ENCODE measurements at regions not wholly inside any gene's neighbourhood (a gene's known extent, or its start where the extent isn't known, plus 50 kb on each side); places are given as distances from the start of the nearest gene placed in this dataset.

GRCh38 chr1:226489718-226490425 lies 58.7 kb upstream of the STUM start:
- TF ChIP-seq CTCF (IDR thresholded peaks at IDR 0.05) (no peak), SIN3A (IDR thresholded peaks at IDR 0.05; ENCODE audit: borderline replicate concordance, low read depth, low read length) (no peak), PBX3 (IDR thresholded peaks at IDR 0.05) (no peak), MXI1 (IDR thresholded peaks at IDR 0.05; ENCODE audit: low read depth, low read length) (no peak), RFX5 (IDR thresholded peaks at IDR 0.05; ENCODE audit: low read length) (no peak), REST (IDR thresholded peaks at IDR 0.05; ENCODE audit: low read depth, low read length) (no peak)
- Histone ChIP-seq H3K79me2 (ENCODE audit: insufficient read depth) (no peaks in the 10 kb centered on the region), H3K9me2 (no peaks in the 10 kb centered on the region), H3K4me1 (ENCODE audit: control insufficient read depth in 1 of 2, insufficient read depth in 2 of 2, low read depth in 1 of 2, low read length in 1 of 2) (no peaks in the 10 kb centered on the region; a peak in 1 of 4 replicates), H3K4me3 (ENCODE audit: low read depth in 2 of 2, low read length in 1 of 2) (no peak overlapping the region), H3K36me3 (replicated peaks in 1 of 2; ENCODE audit: control insufficient read depth in 1 of 2, insufficient read depth in 2 of 2, low read length in 1 of 2) (no peaks in the 10 kb centered on the region), H3K27ac (ENCODE audit: low read depth in 2 of 2, low read length in 1 of 2) (no peak overlapping the region), H3K9me3 (no peaks in the 10 kb centered on the region), H3K27me3 (ENCODE audit: insufficient read depth) (peaks cover 8% of the 10 kb centered on the region; the same call in 1 of the 2 replicates), H4K20me1 (ENCODE audit: insufficient read depth) (no peaks in the 10 kb centered on the region), H3F3A (replicated peaks; ENCODE audit: insufficient read depth) (no peaks in the 10 kb centered on the region), H3K9ac (no peak overlapping the region), H2AFZ (ENCODE audit: low read depth) (no peak overlapping the region), H3K4me2 (no peak overlapping the region)
- ChIA-PET POLR2A (no interaction called here), CTCF (interaction anchor here (1.5 kb wide), 1 partner anchor 58 kb away, joined by 8 read pairs; the partner anchor contains the start of gene STUM)
- WGBS (ENCODE audit: low lambda C conversion rate) = 51% methylated on average over 9 of the region's 9 CpGs
- no peak for DNase-seq

GRCh38 chr1:226490426-226490809 lies 58.1 kb upstream of the STUM start:
- ChIA-PET CTCF (interaction anchor here (1.5 kb wide), 1 partner anchor 57 kb away, joined by 8 read pairs; the partner anchor contains the start of gene STUM), POLR2A (no interaction called here)
- WGBS (ENCODE audit: low lambda C conversion rate) = 17% methylated on average over 2 of the region's 2 CpGs
- Histone ChIP-seq H3K27me3 (ENCODE audit: insufficient read depth) (peaks cover 8% of the 10 kb centered on the region; the same call in 1 of the 2 replicates), H3F3A (replicated peaks; ENCODE audit: insufficient read depth) (no peaks in the 10 kb centered on the region), H3K36me3 (replicated peaks in 1 of 2; ENCODE audit: control insufficient read depth in 1 of 2, insufficient read depth in 2 of 2, low read length in 1 of 2) (no peaks in the 10 kb centered on the region), H2AFZ (ENCODE audit: low read depth) (no peak overlapping the region), H3K4me1 (ENCODE audit: control insufficient read depth in 1 of 2, insufficient read depth in 2 of 2, low read depth in 1 of 2, low read length in 1 of 2) (no peaks in the 10 kb centered on the region; a peak in 1 of 4 replicates), H3K9me2 (no peaks in the 10 kb centered on the region), H3K27ac (ENCODE audit: low read depth in 2 of 2, low read length in 1 of 2) (no peak overlapping the region), H3K9ac (no peak overlapping the region), H3K4me3 (ENCODE audit: low read depth in 2 of 2, low read length in 1 of 2) (no peak overlapping the region), H3K9me3 (no peaks in the 10 kb centered on the region), H4K20me1 (ENCODE audit: insufficient read depth) (no peaks in the 10 kb centered on the region), H3K79me2 (ENCODE audit: insufficient read depth) (no peaks in the 10 kb centered on the region), H3K4me2 (no peak overlapping the region)
- no peak for DNase-seq
- TF ChIP-seq SMC3 (IDR thresholded peaks at IDR 0.05; ENCODE audit: low read depth, low read length) (no peak), MXI1 (IDR thresholded peaks at IDR 0.05; ENCODE audit: low read depth, low read length) (no peak), MAX (IDR thresholded peaks at IDR 0.05; ENCODE audit: low read depth) (no peak), FOSL2 (IDR thresholded peaks at IDR 0.05; ENCODE audit: borderline replicate concordance, low read depth) (no peak), SIN3A (IDR thresholded peaks at IDR 0.05; ENCODE audit: borderline replicate concordance, low read depth, low read length) (no peak)
